Dedifferentiated amniotic fluid mesenchymal stem cell (primary cell): ENCODE measurements at regions not wholly inside any gene's neighbourhood (a gene's known extent, or its start where the extent isn't known, plus 50 kb on each side); places are given as distances from the start of the nearest gene placed in this dataset.
A peak's percentile ranks its signal among the peaks of the same experiment; 100 is the strongest.
"Not testable (repeated sequence)": the region's sequence is repeated elsewhere in the genome, so short reads cannot be mapped to it uniquely, and the experiment has no call there.

Experiments
- DNase-seq: peaks from one replicate; pipeline ENCODE4 v3.0.0-alpha.2; 2016; ENCODE audit errors: extremely low spot score

GRCh38 chr21:35573472-35574374 is 486.6 kb downstream of the SETD4 start:
- no peak for DNase-seq

GRCh38 chr21:35571910-35572309 is 488.4 kb downstream of the SETD4 start:
- no peak for DNase-seq

- DNase-seq, result no peak
Observed at GRCh38 chr21:35568643-35569042, 491.7 kb downstream of the SETD4 start.

GRCh38 chr21:35566874-35567273 is 493.5 kb downstream of the SETD4 start:
- DNase-seq, result no peak

- peak; percentile 67 for DNase-seq
Observed at GRCh38 chr21:35565204-35565611, 495.1 kb downstream of the SETD4 start.

GRCh38 chr21:35563885-35564451 is 496.4 kb downstream of the SETD4 start:
- peak; percentile 61 for DNase-seq

- DNase-seq, result no peak
Observed at GRCh38 chr21:35562876-35563275, 497.4 kb downstream of the SETD4 start.

GRCh38 chr21:35561116-35561515 is 499.2 kb downstream of the SETD4 start:
- no peak for DNase-seq

GRCh38 chr21:35559829-35560225 is 500.5 kb downstream of the SETD4 start:
- DNase-seq, result no peak

GRCh38 chr21:35559128-35559828 is 501.0 kb downstream of the SETD4 start:
- peak; percentile 58 for DNase-seq

- no peak for DNase-seq
Observed at GRCh38 chr21:35556536-35556935, 503.8 kb downstream of the SETD4 start.

- DNase-seq, result not testable (repeated sequence)
Observed at GRCh38 chr21:35552483-35552882, 503.4 kb upstream of the RUNX1 start.

- no peak for DNase-seq
Observed at GRCh38 chr21:35548904-35549615, 500.0 kb upstream of the RUNX1 start.

GRCh38 chr21:35547946-35548774 is 499.1 kb upstream of the RUNX1 start:
- DNase-seq, result no peak

- no peak for DNase-seq
Observed at GRCh38 chr21:35543746-35544145, 494.6 kb upstream of the RUNX1 start.

GRCh38 chr21:35540950-35541638 is 492.0 kb upstream of the RUNX1 start:
- DNase-seq, result no peak

GRCh38 chr21:35538386-35538785 is 489.3 kb upstream of the RUNX1 start:
- DNase-seq, result no peak

GRCh38 chr21:35537604-35538003 is 488.5 kb upstream of the RUNX1 start:
- DNase-seq, result no peak

- DNase-seq, result no peak
Observed at GRCh38 chr21:35533893-35534292, 484.8 kb upstream of the RUNX1 start.

GRCh38 chr21:35530766-35531165 is 481.7 kb upstream of the RUNX1 start:
- no peak for DNase-seq
